ENCODE measurements at regions not wholly inside any gene's neighbourhood (a gene's known extent, or its start where the extent isn't known, plus 50 kb on each side); places are given as distances from the start of the nearest gene placed in this dataset.

DNA sequence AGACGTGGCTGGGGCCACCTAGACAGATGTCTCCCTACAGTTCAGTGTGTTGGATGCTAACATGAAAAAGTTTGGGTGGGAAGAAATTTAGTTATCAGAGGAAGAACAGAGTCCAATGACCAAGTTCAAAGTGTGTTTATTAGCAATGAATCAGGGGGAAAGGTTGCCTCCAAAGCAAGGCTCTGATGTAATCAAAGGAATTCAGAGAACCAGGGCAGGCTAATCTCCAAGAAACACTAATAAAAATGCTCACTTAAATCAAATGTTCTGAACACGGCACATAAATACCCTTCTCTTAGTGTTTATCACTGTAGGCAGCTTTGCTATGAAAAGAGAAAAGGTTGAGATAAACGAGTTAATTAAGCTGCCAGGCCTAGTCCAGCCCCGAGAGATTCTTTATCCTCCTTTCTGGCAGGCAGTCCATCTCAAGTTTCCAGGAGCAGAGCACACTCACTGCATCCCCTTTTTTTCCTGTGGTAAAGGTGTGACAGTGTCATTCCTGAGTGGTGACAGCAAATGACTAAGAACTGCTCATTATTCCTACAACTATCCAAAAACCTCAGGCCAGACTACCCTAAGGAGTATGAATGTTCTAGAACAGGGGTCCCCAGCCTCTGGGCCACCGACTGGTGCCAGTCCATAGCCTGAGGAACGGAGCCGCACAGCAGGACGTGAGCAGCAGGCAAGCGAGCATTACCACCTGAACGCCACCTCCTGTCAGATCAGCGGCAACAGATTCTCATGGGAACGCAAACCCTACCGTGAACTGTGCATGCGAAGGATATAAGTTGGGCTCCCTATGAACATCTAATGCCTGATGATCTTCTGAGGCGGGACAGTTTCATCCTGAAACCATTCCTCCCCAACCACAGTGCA lies 66.9 kb upstream of the FHIP2A start:
- CTCF ChIA-PET: no interaction called here
- peak; percentile 78 for DNase-seq (ENCODE audit: low read depth, low spot score)
- peak; percentile 88 for ATAC-seq

DNA sequence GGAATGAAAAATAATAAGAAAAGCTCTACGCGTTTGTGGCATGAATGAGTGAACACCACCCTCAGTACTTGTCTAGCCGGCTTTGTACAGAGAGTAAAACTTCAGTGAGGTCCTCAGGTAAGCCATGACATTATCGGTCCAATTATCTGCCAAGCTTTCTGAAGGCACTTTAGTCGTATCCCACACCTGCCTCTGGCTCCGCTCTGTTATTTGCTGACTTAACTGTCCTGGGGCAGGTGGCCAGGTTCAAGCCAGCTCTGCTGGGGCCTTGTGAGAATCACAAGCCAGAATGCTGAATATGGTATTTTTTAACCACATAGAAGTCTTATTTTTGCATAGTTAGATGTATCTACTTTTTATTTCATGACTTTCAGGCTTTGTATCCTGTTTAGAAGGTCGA lies 66.0 kb upstream of the FHIP2A start:
- H3K27me3 ChIP-seq (ENCODE audit: insufficient read depth, low read length): no peaks in the 10 kb centered on the region
- no TSS peak for BruUV-seq (replicated peaks)
- no peak overlapping the region for H3K4me3 ChIP-seq (replicated peaks in 1 of 2; ENCODE audit: low read depth in 1 of 2, low read length in 2 of 2)
- no peak overlapping the region for H2AFZ ChIP-seq (ENCODE audit: low read depth, low read length, poor library complexity, severe bottlenecking)
- no peaks in the 10 kb centered on the region for H3K9me3 ChIP-seq (ENCODE audit: control insufficient read depth in 1 of 2, insufficient read depth in 1 of 2, low read depth in 1 of 2, low read length in 2 of 2)
- H3K4me2 ChIP-seq (ENCODE audit: low read length): no peak overlapping the region
- H3K9ac ChIP-seq (ENCODE audit: low read length): no peak overlapping the region
- ChIA-PET POLR2A (no interaction called here), RAD21 (ENCODE audit: low non-redundant PET in 1 of 2, low total read pairs in 2 of 2, uncharacterized antibody in 2 of 2, unreplicated experiment in 2 of 2) (no interaction called here), CTCF (no interaction called here)
- H3K9me2 ChIP-seq (ENCODE audit: insufficient read depth): no peaks in the 10 kb centered on the region
- H3K36me3 ChIP-seq (ENCODE audit: control insufficient read depth in 1 of 2, insufficient read depth in 2 of 2, low read length in 2 of 2): no peaks in the 10 kb centered on the region
- no peak overlapping the region for H3K27ac ChIP-seq (ENCODE audit: low read depth, low read length)
- H3K4me1 ChIP-seq (ENCODE audit: control insufficient read depth in 1 of 2, insufficient read depth in 2 of 2, low read length in 2 of 2): peaks cover 21 to 31% of the 10 kb centered on the region in 2 experiments
- TF ChIP-seq, protein P1, sequence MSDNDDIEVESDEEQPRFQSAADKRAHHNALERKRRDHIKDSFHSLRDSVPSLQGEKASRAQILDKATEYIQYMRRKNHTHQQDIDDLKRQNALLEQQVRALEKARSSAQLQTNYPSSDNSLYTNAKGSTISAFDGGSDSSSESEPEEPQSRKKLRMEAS (IDR thresholded peaks at IDR 0.05): no peak
- TF ChIP-seq SP1 (IDR thresholded peaks at IDR 0.05; ENCODE audit: low read depth): no peak
- no peaks in the 10 kb centered on the region for H3K79me2 ChIP-seq (ENCODE audit: insufficient read depth, low read length)
- DNase-seq (ENCODE audit: low read depth, low spot score) (no peak), ATAC-seq (0 out of 2 replicates have a peak, but pooled peaks have one; percentile 8)
- intact Hi-C loops (cut with micrococcal nuclease): no loop called here
- no peaks in the 10 kb centered on the region for H4K20me1 ChIP-seq (ENCODE audit: insufficient read depth)

More for the DNA sequence above, 66.9 kb upstream of the FHIP2A start:
- RAD21 ChIA-PET (ENCODE audit: low non-redundant PET in 1 of 2, low total read pairs in 2 of 2, uncharacterized antibody in 2 of 2, unreplicated experiment in 2 of 2): no interaction called here
- Histone ChIP-seq H3K79me2 (ENCODE audit: insufficient read depth, low read length) (no peaks in the 10 kb centered on the region), H2AFZ (ENCODE audit: low read depth, low read length, poor library complexity, severe bottlenecking) (peak overlapping the region; percentile 56), H4K20me1 (ENCODE audit: insufficient read depth) (no peaks in the 10 kb centered on the region), H3K36me3 (ENCODE audit: control insufficient read depth in 1 of 2, insufficient read depth in 2 of 2, low read length in 2 of 2) (no peaks in the 10 kb centered on the region), H3K9ac (ENCODE audit: low read length) (peak overlapping the region; percentile 23), H3K4me1 (ENCODE audit: control insufficient read depth in 1 of 2, insufficient read depth in 2 of 2, low read length in 2 of 2) (peaks cover 21 to 31% of the 10 kb centered on the region in 2 experiments), H3K27ac (ENCODE audit: low read depth, low read length) (peak overlapping the region; percentile 32; the same call in 1 of the 2 replicates), H3K4me3 (replicated peaks in 1 of 2; ENCODE audit: low read depth in 1 of 2, low read length in 2 of 2) (peak overlapping the region in 1 of 2 experiments; percentile 17; a peak in 1 of 4 replicates), H3K27me3 (ENCODE audit: insufficient read depth, low read length) (no peaks in the 10 kb centered on the region), H3K9me3 (ENCODE audit: control insufficient read depth in 1 of 2, insufficient read depth in 1 of 2, low read depth in 1 of 2, low read length in 2 of 2) (no peaks in the 10 kb centered on the region), H3K4me2 (ENCODE audit: low read length) (peak overlapping the region; percentile 65), H3K9me2 (ENCODE audit: insufficient read depth) (no peaks in the 10 kb centered on the region)
- peak; percentile 95 for TF ChIP-seq FOSL1 (IDR thresholded peaks at IDR 0.05; ENCODE audit: low read depth)
- TF ChIP-seq CBX3 (IDR thresholded peaks at IDR 0.05; ENCODE audit: low read depth): peak; percentile 84
- TF ChIP-seq YY1 (IDR thresholded peaks at IDR 0.05; ENCODE audit: extremely low read depth, insufficient replicate concordance, low read depth, low read length): peak; percentile 49
- no peak for TF ChIP-seq EZH2phosphoT487 (IDR thresholded peaks at IDR 0.05; ENCODE audit: borderline replicate concordance)
- TF ChIP-seq, protein P2, sequence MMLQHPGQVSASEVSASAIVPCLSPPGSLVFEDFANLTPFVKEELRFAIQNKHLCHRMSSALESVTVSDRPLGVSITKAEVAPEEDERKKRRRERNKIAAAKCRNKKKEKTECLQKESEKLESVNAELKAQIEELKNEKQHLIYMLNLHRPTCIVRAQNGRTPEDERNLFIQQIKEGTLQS (IDR thresholded peaks at IDR 0.05): no peak
- peak; percentile 42; the same call in 1 of the 2 replicates for TF ChIP-seq SIN3A (IDR thresholded peaks at IDR 0.05; ENCODE audit: low read depth)
- peak; percentile 59 for TF ChIP-seq POLR2AphosphoS5 (IDR thresholded peaks at IDR 0.05; ENCODE audit: low read depth, low read length)
- no peak; the same call in 1 of the 2 replicates for TF ChIP-seq SRF (IDR thresholded peaks at IDR 0.05; ENCODE audit: low read depth)
- peak; percentile 82 for TF ChIP-seq JUND (IDR thresholded peaks at IDR 0.05)
- peak; percentile 71 for TF ChIP-seq SP1 (IDR thresholded peaks at IDR 0.05; ENCODE audit: low read depth)
- no peak for TF ChIP-seq EZH2 (IDR thresholded peaks at IDR 0.05)
- peak; percentile 79 for TF ChIP-seq CEBPB (IDR thresholded peaks at IDR 0.05; ENCODE audit: low read depth)
- TF ChIP-seq, protein P1 (IDR thresholded peaks at IDR 0.05): peak; percentile 69; the same call in 1 of the 2 replicates
- intact Hi-C loops (cut with micrococcal nuclease): no loop called here
- POLR2A ChIA-PET: no interaction called here
- BruUV-seq (replicated peaks): no TSS peak
